ENCODE measurements at regions not wholly inside any gene's neighbourhood (a gene's known extent, or its start where the extent isn't known, plus 50 kb on each side); places are given as distances from the start of the nearest gene placed in this dataset.
"Not testable (repeated sequence)": the region's sequence is repeated elsewhere in the genome, so short reads cannot be mapped to it uniquely, and the experiment has no call there.

- no peak for DNase-seq (ENCODE audit: low read depth in 1 of 2, low spot score in 1 of 2)
- H3K27ac ChIP-seq (replicated peaks) = no peak overlapping the region
- H3K4me3 ChIP-seq (replicated peaks; ENCODE audit: insufficient read depth, low read length) = no peak overlapping the region
- no peaks in the 10 kb centered on the region for H3K27me3 ChIP-seq (ENCODE audit: insufficient read depth, poor library complexity, severe bottlenecking)
- TF ChIP-seq GABPA (IDR thresholded peaks at IDR 0.05; ENCODE audit: low read depth) = no peak
- no peak for TF ChIP-seq POLR2AphosphoS5 (IDR thresholded peaks at IDR 0.05; ENCODE audit: low read depth)
- no peak for TF ChIP-seq CTCF (IDR thresholded peaks at IDR 0.05; ENCODE audit: insufficient read depth, low read length)
- TF ChIP-seq SPI1 (IDR thresholded peaks at IDR 0.05; ENCODE audit: borderline replicate concordance, low read depth) = no peak
- no peak for TF ChIP-seq REST (IDR thresholded peaks at IDR 0.05; ENCODE audit: insufficient replicate concordance, low read depth)
Measured at GRCh38 chr5:157947156-157947555, 88.2 kb upstream of the CLINT1 start.

GRCh38 chr5:157945822-157946221 lies 86.9 kb upstream of the CLINT1 start:
- H3K27me3 ChIP-seq (ENCODE audit: insufficient read depth, poor library complexity, severe bottlenecking); DNase-seq (ENCODE audit: low read depth in 1 of 2, low spot score in 1 of 2); H3K27ac ChIP-seq (replicated peaks); H3K4me3 ChIP-seq (replicated peaks; ENCODE audit: insufficient read depth, low read length): not testable (repeated sequence)

GRCh38 chr5:157944938-157945337 lies 86.0 kb upstream of the CLINT1 start:
- TF ChIP-seq POLR2AphosphoS5 (IDR thresholded peaks at IDR 0.05; ENCODE audit: low read depth) = no peak
- no peak for TF ChIP-seq GABPA (IDR thresholded peaks at IDR 0.05; ENCODE audit: low read depth)
- no peak for TF ChIP-seq SPI1 (IDR thresholded peaks at IDR 0.05; ENCODE audit: borderline replicate concordance, low read depth)
- TF ChIP-seq CTCF (IDR thresholded peaks at IDR 0.05; ENCODE audit: insufficient read depth, low read length) = no peak
- TF ChIP-seq REST (IDR thresholded peaks at IDR 0.05; ENCODE audit: insufficient replicate concordance, low read depth) = no peak
- no peak for DNase-seq (ENCODE audit: low read depth in 1 of 2, low spot score in 1 of 2)
- Histone ChIP-seq H3K27me3 (ENCODE audit: insufficient read depth, poor library complexity, severe bottlenecking) (no peaks in the 10 kb centered on the region), H3K27ac (replicated peaks) (no peak overlapping the region), H3K4me3 (replicated peaks; ENCODE audit: insufficient read depth, low read length) (no peak overlapping the region)

GRCh38 chr5:157944077-157944633 lies 85.2 kb upstream of the CLINT1 start:
- H3K4me3 ChIP-seq (replicated peaks; ENCODE audit: insufficient read depth, low read length) = no peak overlapping the region
- no peak for DNase-seq (ENCODE audit: low read depth in 1 of 2, low spot score in 1 of 2)
- TF ChIP-seq SPI1 (IDR thresholded peaks at IDR 0.05; ENCODE audit: borderline replicate concordance, low read depth) (no peak), POLR2AphosphoS5 (IDR thresholded peaks at IDR 0.05; ENCODE audit: low read depth) (no peak), GABPA (IDR thresholded peaks at IDR 0.05; ENCODE audit: low read depth) (no peak), CTCF (IDR thresholded peaks at IDR 0.05; ENCODE audit: insufficient read depth, low read length) (no peak), REST (IDR thresholded peaks at IDR 0.05; ENCODE audit: insufficient replicate concordance, low read depth) (no peak)
- no peak overlapping the region for H3K27ac ChIP-seq (replicated peaks)
- H3K27me3 ChIP-seq (ENCODE audit: insufficient read depth, poor library complexity, severe bottlenecking) = no peaks in the 10 kb centered on the region

Data from HL-60 (cell line).